A673 (cell line): ENCODE measurements at regions not wholly inside any gene's neighbourhood (a gene's known extent, or its start where the extent isn't known, plus 50 kb on each side); places are given as distances from the start of the nearest gene placed in this dataset.

Experiments
- BruUV-seq: library from RNA; stranded (reverse); fragments of 400-500 nt; replicated peaks from 2 replicates; lab custom pipeline; 2021; lab: Mats Ljungman, UMichigan
- CTCF ChIA-PET: fragments of 300-600 bp; sonication (Branson Sonifier 250); formaldehyde crosslinking; loops from one replicate; lab custom pipeline; 2022; ENCODE audit warnings: antibody characterized with exemption; lab: Charles Lee
- POLR2A ChIA-PET: fragments of 300-600 bp; sonication (Branson Sonifier 250); formaldehyde crosslinking; loops from one replicate; lab custom pipeline; 2022; ENCODE audit warnings: antibody characterized with exemption; ENCODE audit not compliant: low non-redundant PET; lab: Charles Lee
- DNase-seq: peaks from one replicate; pipeline ENCODE4 v3.0.0-alpha.2; 2015; ENCODE audit warnings: low spot score
- H3K27ac ChIP-seq: fragments of 200-600 bp; sonication (generic); 2 replicates; pipeline ENCODE4 v1.5.1; 2016; ENCODE audit warnings: mixed run types, low read depth, mild to moderate bottlenecking, mixed read lengths, antibody characterized with exemption, low read length; ENCODE audit not compliant: poor library complexity, severe bottlenecking
- H3K27me3 ChIP-seq: fragments of 200-600 bp; sonication (generic); replicated peaks from 2 replicates; pipeline ENCODE4 v1.6.1; 2017; ENCODE audit warnings: mixed run types, low read depth, mild to moderate bottlenecking, mixed read lengths, antibody characterized with exemption, low read length; ENCODE audit not compliant: insufficient read depth, poor library complexity
- H3K36me3 ChIP-seq: fragments of 200-600 bp; sonication (generic); 2 replicates; pipeline ENCODE4 v1.6.1; 2016; ENCODE audit warnings: mixed run types, mild to moderate bottlenecking, mixed read lengths, antibody characterized with exemption, low read length; ENCODE audit not compliant: insufficient read depth, poor library complexity, severe bottlenecking
- H3K4me1 ChIP-seq: fragments of 200-600 bp; sonication (generic); 2 replicates; pipeline ENCODE4 v1.6.1; 2017; ENCODE audit warnings: mixed run types, mild to moderate bottlenecking, mixed read lengths, antibody characterized with exemption, low read length; ENCODE audit not compliant: insufficient read depth, poor library complexity, severe bottlenecking
- H3K4me3 ChIP-seq: fragments of 200-600 bp; sonication (generic); 2 replicates; pipeline ENCODE4 v1.5.1; 2016; ENCODE audit warnings: low read depth, mixed run types, mild to moderate bottlenecking, mixed read lengths, low read length; ENCODE audit not compliant: poor library complexity, severe bottlenecking
- H3K9me3 ChIP-seq: fragments of 200-600 bp; sonication (generic); 2 replicates; pipeline ENCODE4 v1.6.1; 2016; ENCODE audit warnings: mixed run types, low read depth, mild to moderate bottlenecking, mixed read lengths, antibody characterized with exemption, low read length; ENCODE audit not compliant: poor library complexity, severe bottlenecking
- EZH2 ChIP-seq: fragments of 200-600 bp; sonication (generic); IDR thresholded peaks from 2 replicates; pipeline ENCODE4 v1.6.1; 2017; ENCODE audit warnings: borderline replicate concordance, low read depth, mild to moderate bottlenecking, mixed read lengths, antibody characterized with exemption, low read length; ENCODE audit not compliant: poor library complexity, severe bottlenecking
- intact Hi-C: fragments of 100-400 bp; cut with micrococcal nuclease; formaldehyde crosslinking; loops from one replicate; pipeline ENCODE4 v1.10.0; 2022; ENCODE audit not compliant: unreplicated experiment
- TF ChIP-seq, protein P1 (sequence below): fragments of 300-800, 200-600 bp; sonication (generic); conservative IDR thresholded peaks from 2 replicates; pipeline ENCODE4 v1.5.1; 2017; ENCODE audit warnings: low read depth, mild to moderate bottlenecking, antibody characterized with exemption, low read length, moderate library complexity, mixed read lengths

DNA sequence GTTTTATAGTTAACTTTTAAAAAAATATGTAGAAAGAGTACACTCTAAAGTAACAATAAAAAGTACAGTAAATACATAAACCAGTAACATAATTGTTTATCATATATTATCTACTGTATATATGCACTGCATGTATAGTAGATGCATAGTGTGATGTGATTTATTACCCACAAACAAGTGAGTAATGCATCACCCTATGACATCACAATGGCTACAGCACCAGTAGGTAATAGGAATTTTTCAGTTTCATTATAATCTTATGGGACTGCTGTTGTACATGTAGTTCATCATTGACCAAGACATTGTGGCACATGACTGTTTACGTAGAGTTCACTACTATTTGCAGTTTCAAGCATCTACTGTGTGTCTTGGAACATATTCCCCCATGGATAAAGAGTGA lies 1047.2 kb downstream of the ROBO2 start:
- no peaks in the 10 kb centered on the region for H3K36me3 ChIP-seq
- intact Hi-C loops, result no loop called here
- no peaks in the 10 kb centered on the region for H3K9me3 ChIP-seq
- H3K4me3 ChIP-seq, result no peak overlapping the region
- ChIA-PET CTCF (no interaction called here), POLR2A (no interaction called here)
- H3K4me1 ChIP-seq, result no peaks in the 10 kb centered on the region
- TF ChIP-seq, protein P1, sequence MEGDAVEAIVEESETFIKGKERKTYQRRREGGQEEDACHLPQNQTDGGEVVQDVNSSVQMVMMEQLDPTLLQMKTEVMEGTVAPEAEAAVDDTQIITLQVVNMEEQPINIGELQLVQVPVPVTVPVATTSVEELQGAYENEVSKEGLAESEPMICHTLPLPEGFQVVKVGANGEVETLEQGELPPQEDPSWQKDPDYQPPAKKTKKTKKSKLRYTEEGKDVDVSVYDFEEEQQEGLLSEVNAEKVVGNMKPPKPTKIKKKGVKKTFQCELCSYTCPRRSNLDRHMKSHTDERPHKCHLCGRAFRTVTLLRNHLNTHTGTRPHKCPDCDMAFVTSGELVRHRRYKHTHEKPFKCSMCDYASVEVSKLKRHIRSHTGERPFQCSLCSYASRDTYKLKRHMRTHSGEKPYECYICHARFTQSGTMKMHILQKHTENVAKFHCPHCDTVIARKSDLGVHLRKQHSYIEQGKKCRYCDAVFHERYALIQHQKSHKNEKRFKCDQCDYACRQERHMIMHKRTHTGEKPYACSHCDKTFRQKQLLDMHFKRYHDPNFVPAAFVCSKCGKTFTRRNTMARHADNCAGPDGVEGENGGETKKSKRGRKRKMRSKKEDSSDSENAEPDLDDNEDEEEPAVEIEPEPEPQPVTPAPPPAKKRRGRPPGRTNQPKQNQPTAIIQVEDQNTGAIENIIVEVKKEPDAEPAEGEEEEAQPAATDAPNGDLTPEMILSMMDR, result no peak
- no peak overlapping the region for H3K27ac ChIP-seq
- H3K27me3 ChIP-seq, result no peaks in the 10 kb centered on the region
- no TSS peak for BruUV-seq
- DNase-seq, result no peak

DNA sequence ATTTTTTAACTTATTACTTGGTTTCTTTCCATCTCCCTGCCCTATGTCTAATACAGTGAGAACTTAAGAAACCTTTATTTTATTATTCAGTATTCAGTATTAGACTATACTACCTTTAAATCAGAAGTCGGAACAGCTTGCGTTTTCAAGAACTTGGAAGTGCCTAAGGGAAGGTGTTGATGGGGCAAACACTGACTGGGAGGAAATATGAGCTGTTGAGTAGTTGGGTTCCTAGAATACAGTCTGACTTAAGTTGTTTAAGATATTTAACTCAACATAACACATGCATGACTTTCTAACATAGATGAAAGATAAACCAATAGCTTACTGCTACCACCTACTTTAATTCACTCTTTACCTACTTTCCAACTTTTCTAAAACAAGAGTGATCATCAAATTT lies 1048.1 kb downstream of the ROBO2 start:
- Histone ChIP-seq H3K27me3 (no peaks in the 10 kb centered on the region), H3K4me1 (no peaks in the 10 kb centered on the region), H3K36me3 (no peaks in the 10 kb centered on the region), H3K27ac (no peak overlapping the region), H3K9me3 (no peaks in the 10 kb centered on the region), H3K4me3 (no peak overlapping the region)
- POLR2A ChIA-PET, result no interaction called here
- TF ChIP-seq, protein P1, result no peak
- TF ChIP-seq EZH2, result no peak
- DNase-seq, result no peak
- intact Hi-C loops, result no loop called here
- CTCF ChIA-PET, result no interaction called here
- BruUV-seq, result no TSS peak

DNA sequence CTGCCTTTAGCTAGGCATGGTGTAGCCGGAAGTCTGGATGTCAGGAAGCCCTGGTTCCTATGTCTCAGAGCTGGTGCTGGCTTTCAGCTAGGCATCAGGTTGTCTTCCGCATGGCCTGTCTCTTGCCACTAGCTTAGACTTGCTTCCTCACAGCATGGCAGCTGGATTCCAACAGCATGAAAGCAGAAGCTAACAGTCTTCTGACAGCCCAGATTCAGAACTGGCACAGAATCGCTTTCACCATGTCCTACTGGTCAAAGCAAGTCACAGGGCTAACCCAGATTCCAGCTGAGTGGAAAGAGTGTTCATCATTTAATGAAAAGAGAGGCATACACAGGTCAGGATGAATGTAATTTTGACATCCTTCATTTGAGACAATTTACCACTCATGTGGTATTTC lies 1050.5 kb downstream of the ROBO2 start:
- no peak for DNase-seq
- Histone ChIP-seq H3K9me3 (no peaks in the 10 kb centered on the region), H3K4me3 (no peak overlapping the region), H3K27ac (no peak overlapping the region), H3K4me1 (no peaks in the 10 kb centered on the region), H3K27me3 (no peaks in the 10 kb centered on the region), H3K36me3 (no peaks in the 10 kb centered on the region)
- BruUV-seq, result no TSS peak
- intact Hi-C loops, result no loop called here
- no peak for TF ChIP-seq EZH2
- TF ChIP-seq, protein P1, result no peak
- POLR2A ChIA-PET, result no interaction called here
- CTCF ChIA-PET, result no interaction called here
